ENCODE measurements at regions not wholly inside any gene's neighbourhood (a gene's known extent, or its start where the extent isn't known, plus 50 kb on each side); places are given as distances from the start of the nearest gene placed in this dataset.

DNA sequence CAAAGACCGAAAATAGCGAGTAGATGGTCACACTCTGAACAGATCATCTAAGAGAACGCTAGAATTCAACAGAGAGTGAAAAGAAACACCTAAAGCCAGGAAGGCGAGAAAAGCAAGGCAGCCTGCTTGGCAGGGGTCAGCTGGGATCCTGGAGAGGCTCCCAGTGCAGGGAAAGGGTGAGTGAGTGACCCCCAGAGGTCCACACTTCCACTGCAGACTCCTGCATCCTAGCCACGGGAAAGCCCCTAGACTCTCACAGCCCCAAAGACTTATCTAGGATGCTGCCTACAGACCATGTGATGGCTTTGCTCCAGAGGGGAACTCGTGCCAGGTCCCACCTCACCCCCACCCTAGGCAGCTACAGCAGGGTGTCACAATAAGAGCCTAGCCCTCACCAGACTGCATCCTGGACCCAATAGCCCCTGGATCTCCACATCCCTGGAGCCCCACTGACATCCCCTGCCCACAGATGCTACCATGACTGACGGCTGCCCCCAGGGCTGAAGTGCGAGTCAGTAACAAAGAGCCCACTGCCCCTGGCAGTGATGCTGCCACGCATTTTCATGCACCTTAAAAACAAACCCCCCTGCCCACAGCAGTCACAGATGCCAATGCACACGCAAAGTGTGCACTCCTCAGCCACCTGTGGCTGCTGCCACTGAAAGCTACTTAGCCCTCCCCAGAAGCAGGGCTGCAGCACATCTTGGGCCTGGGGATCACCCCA, 62.2 kb downstream of the PSMG1 start:
- peak overlapping the region; percentile 94 for H3K27ac ChIP-seq (ENCODE audit: low read length)
- H3K4me2 ChIP-seq (ENCODE audit: insufficient read depth, low read length) = peak overlapping the region; percentile 50; the same call in 1 of the 2 replicates
- H3K9me3 ChIP-seq (ENCODE audit: insufficient read depth, low read length, severe bottlenecking) = peaks cover 12% of the 10 kb centered on the region
- ATAC-seq (ENCODE audit: insufficient read depth, low read depth) = peak; percentile 37
- no peaks in the 10 kb centered on the region for H3K79me2 ChIP-seq (ENCODE audit: insufficient read depth, low read length)
- no peaks in the 10 kb centered on the region for H3K36me3 ChIP-seq (ENCODE audit: insufficient read depth, low read length)
- no peaks in the 10 kb centered on the region for H4K20me1 ChIP-seq (ENCODE audit: insufficient read depth, low read length)
- H3K4me1 ChIP-seq (ENCODE audit: insufficient read depth, low read length) = peaks cover 60% of the 10 kb centered on the region
- DNase-seq = peak; percentile 57
- H2AFZ ChIP-seq (ENCODE audit: low read depth, low read length) = no peak overlapping the region; the same call in 1 of the 2 replicates
- H3K9ac ChIP-seq (ENCODE audit: low read depth, low read length) = peak overlapping the region; percentile 45
- TF ChIP-seq EZH2 (IDR thresholded peaks at IDR 0.05; ENCODE audit: borderline replicate concordance, low read depth, low read length, severe bottlenecking) = no peak
- TF ChIP-seq, protein P1, sequence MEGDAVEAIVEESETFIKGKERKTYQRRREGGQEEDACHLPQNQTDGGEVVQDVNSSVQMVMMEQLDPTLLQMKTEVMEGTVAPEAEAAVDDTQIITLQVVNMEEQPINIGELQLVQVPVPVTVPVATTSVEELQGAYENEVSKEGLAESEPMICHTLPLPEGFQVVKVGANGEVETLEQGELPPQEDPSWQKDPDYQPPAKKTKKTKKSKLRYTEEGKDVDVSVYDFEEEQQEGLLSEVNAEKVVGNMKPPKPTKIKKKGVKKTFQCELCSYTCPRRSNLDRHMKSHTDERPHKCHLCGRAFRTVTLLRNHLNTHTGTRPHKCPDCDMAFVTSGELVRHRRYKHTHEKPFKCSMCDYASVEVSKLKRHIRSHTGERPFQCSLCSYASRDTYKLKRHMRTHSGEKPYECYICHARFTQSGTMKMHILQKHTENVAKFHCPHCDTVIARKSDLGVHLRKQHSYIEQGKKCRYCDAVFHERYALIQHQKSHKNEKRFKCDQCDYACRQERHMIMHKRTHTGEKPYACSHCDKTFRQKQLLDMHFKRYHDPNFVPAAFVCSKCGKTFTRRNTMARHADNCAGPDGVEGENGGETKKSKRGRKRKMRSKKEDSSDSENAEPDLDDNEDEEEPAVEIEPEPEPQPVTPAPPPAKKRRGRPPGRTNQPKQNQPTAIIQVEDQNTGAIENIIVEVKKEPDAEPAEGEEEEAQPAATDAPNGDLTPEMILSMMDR (IDR thresholded peaks at IDR 0.05; ENCODE audit: borderline replicate concordance, extremely low read depth, low read length, poor library complexity, severe bottlenecking) = no peak
- no peaks in the 10 kb centered on the region for H3K27me3 ChIP-seq (ENCODE audit: insufficient read depth, low read length, poor library complexity)
- no peak overlapping the region for H3K4me3 ChIP-seq (ENCODE audit: low read depth in 1 of 2, low read length in 2 of 2)

DNA sequence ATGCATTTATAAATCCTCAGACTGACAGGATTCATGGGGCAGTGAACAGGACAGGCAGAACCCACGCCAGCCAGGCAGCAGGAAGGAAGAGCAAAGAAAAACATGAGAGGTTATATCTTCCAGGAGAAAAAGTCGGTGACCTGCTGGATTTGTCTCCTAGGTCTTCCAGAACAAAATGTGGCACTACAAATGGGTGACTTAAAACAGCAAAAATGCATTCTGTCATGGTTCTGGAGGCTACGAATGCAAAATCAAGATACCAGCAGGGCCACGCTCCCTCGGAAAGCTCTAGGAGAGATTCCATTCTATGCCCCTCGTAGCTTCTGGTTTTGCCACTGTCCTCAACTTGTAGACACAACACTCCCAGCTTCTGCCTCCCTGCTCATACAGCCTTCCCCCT, 63.4 kb downstream of the PSMG1 start:
- DNase-seq = no peak
- Histone ChIP-seq H3K79me2 (ENCODE audit: insufficient read depth, low read length) (no peaks in the 10 kb centered on the region), H3K27me3 (ENCODE audit: insufficient read depth, low read length, poor library complexity) (no peaks in the 10 kb centered on the region), H3K4me1 (ENCODE audit: insufficient read depth, low read length) (peaks cover 50% of the 10 kb centered on the region), H3K4me2 (ENCODE audit: insufficient read depth, low read length) (no peak overlapping the region), H3K27ac (ENCODE audit: low read length) (peak overlapping the region; percentile 94), H3K9me3 (ENCODE audit: insufficient read depth, low read length, severe bottlenecking) (peaks cover 12% of the 10 kb centered on the region), H3K36me3 (ENCODE audit: insufficient read depth, low read length) (no peaks in the 10 kb centered on the region), H3K4me3 (ENCODE audit: low read depth in 1 of 2, low read length in 2 of 2) (no peak overlapping the region), H3K9ac (ENCODE audit: low read depth, low read length) (no peak overlapping the region), H2AFZ (ENCODE audit: low read depth, low read length) (0 out of 2 replicates have a peak overlapping the region, but pooled peaks have one; percentile 30), H4K20me1 (ENCODE audit: insufficient read depth, low read length) (no peaks in the 10 kb centered on the region)
- TF ChIP-seq, protein P1 (IDR thresholded peaks at IDR 0.05; ENCODE audit: borderline replicate concordance, extremely low read depth, low read length, poor library complexity, severe bottlenecking) = no peak
- no peak for TF ChIP-seq EZH2 (IDR thresholded peaks at IDR 0.05; ENCODE audit: borderline replicate concordance, low read depth, low read length, severe bottlenecking)
- ATAC-seq (ENCODE audit: insufficient read depth, low read depth) = no peak

DNA sequence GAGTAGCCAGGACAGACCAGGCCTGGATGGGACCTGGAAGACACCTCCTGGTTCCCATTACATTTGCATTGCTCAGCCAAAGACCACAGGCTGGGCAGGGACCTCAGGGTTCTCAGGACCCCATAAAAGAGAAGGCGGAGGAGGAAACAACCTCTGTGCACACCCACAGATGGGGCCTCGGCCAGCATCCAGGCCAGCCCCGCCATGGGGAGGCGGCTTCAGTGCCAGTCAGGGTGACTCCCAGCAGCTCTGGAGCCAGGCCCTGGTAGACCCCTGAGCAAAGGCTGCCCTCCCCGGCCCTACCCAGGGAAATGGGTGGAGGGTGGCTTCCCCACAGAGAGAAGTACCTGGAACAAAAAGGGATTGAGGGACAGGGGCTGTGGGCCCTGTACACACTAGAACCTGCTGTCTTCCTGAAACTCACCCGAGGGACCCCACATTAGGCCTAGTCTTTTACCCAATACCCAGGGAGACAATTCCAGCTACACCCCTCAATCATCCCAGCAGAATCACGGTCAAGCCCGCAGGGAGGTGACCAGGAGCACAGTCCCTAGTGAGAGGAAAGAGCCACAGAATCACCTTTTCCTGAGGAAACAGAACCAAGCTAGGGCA, 64.5 kb downstream of the PSMG1 start:
- Histone ChIP-seq H3K4me1 (ENCODE audit: insufficient read depth, low read length) (peaks cover 38% of the 10 kb centered on the region), H3K9ac (ENCODE audit: low read depth, low read length) (no peak overlapping the region), H3K4me3 (ENCODE audit: low read depth in 1 of 2, low read length in 2 of 2) (no peak overlapping the region), H3K79me2 (ENCODE audit: insufficient read depth, low read length) (no peaks in the 10 kb centered on the region), H3K4me2 (ENCODE audit: insufficient read depth, low read length) (no peak overlapping the region), H4K20me1 (ENCODE audit: insufficient read depth, low read length) (no peaks in the 10 kb centered on the region), H3K27ac (ENCODE audit: low read length) (peak overlapping the region; percentile 4; the same call in 1 of the 2 replicates), H2AFZ (ENCODE audit: low read depth, low read length) (no peak overlapping the region), H3K36me3 (ENCODE audit: insufficient read depth, low read length) (no peaks in the 10 kb centered on the region), H3K9me3 (ENCODE audit: insufficient read depth, low read length, severe bottlenecking) (peaks cover 11% of the 10 kb centered on the region), H3K27me3 (ENCODE audit: insufficient read depth, low read length, poor library complexity) (no peaks in the 10 kb centered on the region)
- DNase-seq (no peak), ATAC-seq (ENCODE audit: insufficient read depth, low read depth) (no peak)
- TF ChIP-seq, protein P1 (IDR thresholded peaks at IDR 0.05; ENCODE audit: borderline replicate concordance, extremely low read depth, low read length, poor library complexity, severe bottlenecking) = no peak
- TF ChIP-seq EZH2 (IDR thresholded peaks at IDR 0.05; ENCODE audit: borderline replicate concordance, low read depth, low read length, severe bottlenecking) = no peak
